IMR-90 (cell line): ENCODE measurements at regions not wholly inside any gene's neighbourhood (a gene's known extent, or its start where the extent isn't known, plus 50 kb on each side); places are given as distances from the start of the nearest gene placed in this dataset.

Source experiments
- CHD1 ChIP-seq: IDR thresholded peaks from 2 replicates; pipeline ENCODE4 v1.6.1; 2012; ENCODE audit warnings: low read depth, low read length, improper control_type of control experiment
- POLR2A ChIP-seq: IDR thresholded peaks from 2 replicates; pipeline ENCODE4 v1.6.1; 2012; ENCODE audit warnings: mild to moderate bottlenecking, low read depth, low read length
- RAD21 ChIP-seq: IDR thresholded peaks from 2 replicates; pipeline ENCODE4 v1.6.1; 2012; ENCODE audit warnings: low read length, improper control_type of control experiment
- TF ChIP-seq, protein P1 (sequence below): fragments of 150-350 bp; IDR thresholded peaks from 2 replicates; pipeline ENCODE4 v1.6.1; 2017; ENCODE audit warnings: mild to moderate bottlenecking, antibody characterized with exemption, low read length, low read depth
- TF ChIP-seq, protein P2 (sequence below): conservative IDR thresholded peaks from 2 replicates; pipeline ENCODE4 v1.5.1; 2012; ENCODE audit warnings: mild to moderate bottlenecking, low read depth, low read length, improper control_type of control experiment

DNA sequence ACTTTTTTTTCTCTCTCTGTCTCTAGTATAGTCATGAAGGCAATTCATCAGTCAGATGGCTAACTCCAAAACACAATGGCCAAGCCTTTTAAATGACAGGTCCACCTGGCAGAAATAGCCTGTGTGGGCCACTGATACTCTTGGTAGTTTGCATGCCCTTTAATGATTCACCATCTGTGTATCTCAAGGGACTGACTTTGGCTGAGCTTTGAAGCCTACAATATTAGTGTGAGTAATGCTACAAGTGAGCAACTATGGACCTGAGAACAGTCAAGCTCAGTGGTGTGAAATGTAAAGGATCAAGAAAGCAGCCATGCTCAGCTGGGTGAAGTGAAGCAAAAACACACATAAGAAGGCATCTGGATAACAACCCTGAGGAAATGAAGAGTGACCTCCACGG, 506.9 kb downstream of the TLE1 start:
- no peak for TF ChIP-seq POLR2A
- no peak for TF ChIP-seq CHD1
- TF ChIP-seq, protein P1, sequence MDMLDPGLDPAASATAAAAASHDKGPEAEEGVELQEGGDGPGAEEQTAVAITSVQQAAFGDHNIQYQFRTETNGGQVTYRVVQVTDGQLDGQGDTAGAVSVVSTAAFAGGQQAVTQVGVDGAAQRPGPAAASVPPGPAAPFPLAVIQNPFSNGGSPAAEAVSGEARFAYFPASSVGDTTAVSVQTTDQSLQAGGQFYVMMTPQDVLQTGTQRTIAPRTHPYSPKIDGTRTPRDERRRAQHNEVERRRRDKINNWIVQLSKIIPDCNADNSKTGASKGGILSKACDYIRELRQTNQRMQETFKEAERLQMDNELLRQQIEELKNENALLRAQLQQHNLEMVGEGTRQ: no peak
- TF ChIP-seq, protein P2, sequence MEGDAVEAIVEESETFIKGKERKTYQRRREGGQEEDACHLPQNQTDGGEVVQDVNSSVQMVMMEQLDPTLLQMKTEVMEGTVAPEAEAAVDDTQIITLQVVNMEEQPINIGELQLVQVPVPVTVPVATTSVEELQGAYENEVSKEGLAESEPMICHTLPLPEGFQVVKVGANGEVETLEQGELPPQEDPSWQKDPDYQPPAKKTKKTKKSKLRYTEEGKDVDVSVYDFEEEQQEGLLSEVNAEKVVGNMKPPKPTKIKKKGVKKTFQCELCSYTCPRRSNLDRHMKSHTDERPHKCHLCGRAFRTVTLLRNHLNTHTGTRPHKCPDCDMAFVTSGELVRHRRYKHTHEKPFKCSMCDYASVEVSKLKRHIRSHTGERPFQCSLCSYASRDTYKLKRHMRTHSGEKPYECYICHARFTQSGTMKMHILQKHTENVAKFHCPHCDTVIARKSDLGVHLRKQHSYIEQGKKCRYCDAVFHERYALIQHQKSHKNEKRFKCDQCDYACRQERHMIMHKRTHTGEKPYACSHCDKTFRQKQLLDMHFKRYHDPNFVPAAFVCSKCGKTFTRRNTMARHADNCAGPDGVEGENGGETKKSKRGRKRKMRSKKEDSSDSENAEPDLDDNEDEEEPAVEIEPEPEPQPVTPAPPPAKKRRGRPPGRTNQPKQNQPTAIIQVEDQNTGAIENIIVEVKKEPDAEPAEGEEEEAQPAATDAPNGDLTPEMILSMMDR: no peak
- TF ChIP-seq RAD21: no peak
